NCI-H446 treated with DMSO at 0.1 percent for 48 hours (cell line): ENCODE measurements at regions not wholly inside any gene's neighbourhood (a gene's known extent, or its start where the extent isn't known, plus 50 kb on each side); places are given as distances from the start of the nearest gene placed in this dataset.
A peak's percentile ranks its signal among the peaks of the same experiment; 100 is the strongest.
"Not testable (repeated sequence)": the region's sequence is repeated elsewhere in the genome, so short reads cannot be mapped to it uniquely, and the experiment has no call there.

Experiments used
- DNase-seq: peaks from one replicate; lab custom pipeline; 2025; lab: John Stamatoyannopoulos, UW

DNA sequence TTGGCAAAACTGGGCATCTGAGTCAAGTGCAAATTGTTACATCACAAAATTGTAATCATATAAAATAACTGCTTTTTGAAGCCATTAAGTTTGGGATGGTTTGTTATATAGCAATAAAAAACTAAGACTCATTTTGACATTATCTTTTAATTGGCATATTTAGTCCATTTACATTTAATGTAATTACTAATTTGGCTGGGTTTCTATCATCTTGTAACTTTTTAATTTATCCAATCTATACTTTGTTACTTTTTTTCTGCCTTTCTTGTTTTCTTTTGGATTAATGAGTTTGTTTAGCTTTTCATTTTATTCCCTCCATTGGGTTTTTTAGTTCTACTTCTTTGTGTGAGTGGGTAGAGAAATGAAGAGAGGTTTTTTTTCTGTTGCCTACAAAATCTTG, 76.3 kb downstream of the DRAM2 start:
- DNase-seq: no peak

DNA sequence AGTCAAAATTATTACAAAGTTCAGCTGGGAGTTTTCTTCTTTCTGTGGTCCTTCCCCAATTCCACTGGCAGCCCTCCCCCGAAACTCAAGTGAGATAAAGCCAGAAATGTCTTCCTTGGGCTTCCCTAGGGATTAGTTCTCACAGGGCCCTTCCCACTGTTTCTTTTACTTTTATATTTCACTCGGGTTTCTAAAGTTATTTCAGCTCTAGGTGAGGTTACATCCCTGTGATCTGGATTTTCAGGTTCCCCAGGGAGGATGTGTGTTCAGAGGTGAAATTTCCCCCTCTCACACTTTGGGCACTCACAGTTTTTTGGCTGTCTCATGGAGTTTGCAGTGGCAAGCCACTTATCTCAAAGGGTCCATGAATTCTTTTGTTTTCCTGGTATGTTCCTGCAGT, 77.3 kb downstream of the DRAM2 start:
- no peak for DNase-seq

DNA sequence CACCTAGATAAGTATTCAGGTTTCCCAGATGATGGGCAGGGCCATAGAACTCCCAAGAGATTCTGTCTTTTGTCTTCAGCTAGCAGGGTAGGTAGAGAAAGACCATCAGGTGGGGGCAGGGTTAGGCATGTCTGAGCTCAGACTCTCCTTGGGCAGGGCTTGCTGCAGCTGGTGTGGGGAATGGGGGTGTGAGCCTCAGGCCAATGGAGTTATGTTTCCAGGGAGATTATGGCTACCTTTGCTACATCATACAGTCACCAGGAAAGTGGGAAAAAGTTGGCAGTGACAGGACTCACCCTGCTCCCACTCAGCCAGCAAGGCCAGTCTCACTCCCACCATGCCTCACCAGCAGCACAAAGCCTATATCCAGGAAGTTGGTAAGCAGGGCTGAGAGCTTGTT, 77.8 kb downstream of the DRAM2 start:
- no peak for DNase-seq

DNA sequence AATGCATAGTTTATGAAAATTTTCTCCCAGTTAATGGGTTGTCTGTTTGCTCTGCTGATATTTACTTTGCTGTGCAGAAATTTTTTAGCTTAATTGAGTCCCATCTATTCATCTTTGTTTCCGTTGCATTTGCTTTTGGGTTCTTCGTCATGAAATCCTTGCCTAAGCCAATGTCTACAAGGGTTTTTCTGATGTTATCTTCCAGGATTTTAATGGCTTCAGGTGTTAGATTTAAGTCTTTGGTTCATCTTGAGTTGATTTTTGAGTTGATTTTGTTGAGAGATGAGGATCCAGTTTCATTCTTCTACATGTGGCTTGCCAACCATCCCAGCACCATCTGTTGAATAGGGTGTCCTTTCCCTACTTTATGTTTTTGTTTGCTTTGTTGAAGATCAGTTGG, 85.2 kb downstream of the DRAM2 start:
- DNase-seq: no peak

DNA sequence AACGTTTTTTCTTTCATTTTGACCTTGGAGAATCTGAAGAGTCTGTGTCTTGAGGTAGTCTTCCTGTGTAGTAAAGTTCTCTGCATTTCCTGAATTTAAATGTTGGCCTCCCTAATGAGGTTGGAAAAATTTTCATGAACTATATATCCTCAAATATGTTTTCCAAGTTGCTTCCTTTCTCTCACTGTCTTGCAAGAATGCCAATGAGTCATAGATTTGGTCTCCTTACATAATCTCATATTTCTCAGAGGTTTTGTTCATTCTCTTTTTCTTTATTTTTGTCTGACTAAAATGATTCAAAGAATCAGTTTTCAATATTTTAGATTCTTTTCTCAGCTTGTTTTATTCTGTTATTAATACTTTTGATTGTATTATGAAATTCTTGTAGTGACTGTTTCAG, 87.6 kb downstream of the DRAM2 start:
- DNase-seq: no peak

DNA sequence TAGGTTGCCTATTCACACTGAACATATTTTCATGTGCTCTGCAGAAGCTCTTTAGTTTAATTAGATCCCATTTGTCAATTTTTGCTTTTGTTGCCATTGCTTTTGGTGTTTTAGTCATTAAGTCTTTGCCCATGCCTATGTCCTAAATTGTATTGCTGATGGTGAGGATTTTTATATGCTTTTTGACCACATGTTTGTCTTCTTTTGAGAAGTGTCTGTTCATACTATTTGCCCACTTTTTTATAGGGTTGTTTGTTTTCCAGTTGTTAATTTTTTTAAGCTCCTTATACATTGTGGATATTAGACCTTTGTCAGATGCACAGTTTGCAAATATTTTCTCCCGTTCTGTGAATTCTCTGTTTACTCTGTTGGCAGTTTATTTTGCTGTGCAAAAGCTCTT, 84.5 kb upstream of the LRIF1 start:
- DNase-seq: not testable (repeated sequence)

DNA sequence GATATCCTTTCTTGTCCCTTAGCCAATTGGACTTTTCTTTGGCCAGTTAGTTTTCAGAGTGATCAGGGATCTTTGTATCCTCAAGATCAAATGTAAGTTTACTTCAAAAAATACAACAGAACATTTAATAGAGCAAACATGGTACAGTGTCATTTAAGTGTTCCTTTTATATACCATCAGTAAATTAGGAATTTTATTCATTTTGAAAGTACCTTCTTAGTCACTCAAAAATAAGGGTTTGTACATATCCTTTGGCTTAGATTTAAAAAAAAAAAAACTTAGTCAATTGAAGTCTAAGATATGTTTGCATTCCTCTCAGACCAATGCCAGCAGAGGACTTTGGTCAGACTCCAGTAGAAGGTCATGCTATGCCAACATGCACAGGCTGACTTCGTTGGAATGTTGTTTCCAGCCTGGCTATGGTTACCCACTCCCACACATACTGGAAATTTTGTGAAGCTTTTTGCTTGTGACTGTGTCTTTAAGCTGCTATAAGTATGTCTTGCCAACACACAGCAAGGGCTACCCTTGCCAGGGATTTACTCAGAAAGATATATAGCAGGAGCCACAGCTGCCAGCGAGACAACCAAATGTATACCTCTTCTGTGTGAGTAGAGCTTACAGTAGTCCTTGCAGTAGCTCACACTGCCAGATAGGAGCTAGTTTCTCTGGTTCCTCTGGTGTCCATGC, 81.5 kb upstream of the LRIF1 start:
- DNase-seq: no peak

DNA sequence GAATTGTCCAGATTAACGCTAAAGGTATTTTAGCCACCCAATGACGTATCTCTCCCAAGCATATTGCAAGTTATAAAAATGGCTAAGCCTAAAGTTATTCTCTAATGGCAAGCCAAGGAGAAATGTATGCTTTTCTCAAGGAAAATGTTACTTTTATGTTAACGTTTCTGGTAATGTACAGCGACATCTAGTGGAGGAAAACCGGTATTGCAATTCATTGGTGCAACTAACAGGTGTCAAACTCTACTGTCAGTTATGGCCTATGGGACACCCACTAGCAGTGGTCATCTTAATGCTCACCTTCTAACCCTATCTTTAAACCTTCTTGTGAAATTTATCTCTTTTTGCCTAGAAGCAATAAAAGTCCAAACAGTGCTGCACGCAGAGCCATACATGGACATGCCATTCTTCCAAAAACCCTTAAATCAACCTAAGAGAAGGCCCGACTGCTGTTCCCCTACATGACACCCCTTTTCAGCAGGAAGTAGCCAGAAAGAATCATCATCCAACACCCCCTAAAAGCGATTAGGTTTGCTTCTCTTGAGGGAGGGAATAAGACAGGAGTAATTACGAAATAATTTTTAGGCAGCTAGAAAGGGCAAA, 68.7 kb upstream of the LRIF1 start:
- DNase-seq: peak; percentile 14

DNA sequence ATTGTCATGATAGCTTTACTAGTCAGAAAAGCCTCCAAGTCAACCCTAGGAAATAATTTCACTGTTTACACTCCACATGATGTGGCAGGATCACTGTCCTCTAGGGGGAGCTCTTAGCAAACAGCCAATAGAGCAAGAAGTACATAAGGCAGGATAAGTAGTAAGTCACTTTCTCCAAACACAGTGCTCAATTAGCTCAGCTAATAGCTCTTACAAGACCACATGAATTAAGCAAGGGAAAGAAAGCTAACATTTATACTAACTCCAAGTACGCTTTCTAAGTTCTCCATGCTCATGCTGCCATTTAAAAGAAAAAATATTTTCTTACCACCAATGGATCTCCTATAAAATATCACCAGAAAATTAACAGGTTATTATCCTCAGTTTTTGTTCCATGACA, 66.9 kb upstream of the LRIF1 start:
- peak; percentile 10 for DNase-seq

DNA sequence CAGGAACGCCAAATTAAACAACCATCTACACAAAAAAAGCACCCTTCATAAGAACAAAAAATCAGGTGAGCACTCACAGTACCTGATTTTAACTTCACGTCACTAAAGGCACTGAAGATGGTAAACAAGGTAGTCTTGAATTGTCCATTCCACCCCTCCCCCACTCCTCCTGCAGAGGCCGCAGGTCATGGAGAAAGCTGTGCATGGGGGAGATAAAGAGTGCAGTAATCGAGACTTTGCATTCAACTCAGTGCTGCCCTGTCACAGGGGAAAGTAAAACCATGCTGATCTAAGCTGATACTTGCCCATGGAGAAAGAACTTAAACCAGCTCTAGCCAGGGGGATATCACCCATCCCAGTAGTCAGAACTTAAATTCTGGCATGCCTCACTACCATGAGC, 61.4 kb upstream of the LRIF1 start:
- no peak for DNase-seq

DNA sequence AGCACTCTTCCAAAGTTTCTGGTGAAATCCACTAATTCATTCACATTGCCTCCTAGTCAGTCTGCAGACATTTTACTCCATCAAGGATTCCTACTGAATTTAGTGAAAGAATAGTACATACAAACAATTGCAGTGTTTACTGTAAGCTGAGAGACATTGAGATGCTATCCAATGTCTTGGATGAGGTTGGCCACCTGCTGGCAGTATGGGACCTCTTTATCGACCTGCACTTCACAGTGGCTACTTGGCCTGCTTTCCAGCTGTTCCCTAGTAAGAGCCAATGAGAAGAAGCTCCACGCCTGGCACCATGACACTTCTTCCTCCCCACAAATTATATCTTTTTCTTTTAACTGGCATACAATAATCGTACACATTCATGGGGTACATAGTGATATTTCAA, 51.5 kb upstream of the LRIF1 start:
- no peak for DNase-seq
